ENCODE measurements at regions not wholly inside any gene's neighbourhood (a gene's known extent, or its start where the extent isn't known, plus 50 kb on each side); places are given as distances from the start of the nearest gene placed in this dataset.

DNA sequence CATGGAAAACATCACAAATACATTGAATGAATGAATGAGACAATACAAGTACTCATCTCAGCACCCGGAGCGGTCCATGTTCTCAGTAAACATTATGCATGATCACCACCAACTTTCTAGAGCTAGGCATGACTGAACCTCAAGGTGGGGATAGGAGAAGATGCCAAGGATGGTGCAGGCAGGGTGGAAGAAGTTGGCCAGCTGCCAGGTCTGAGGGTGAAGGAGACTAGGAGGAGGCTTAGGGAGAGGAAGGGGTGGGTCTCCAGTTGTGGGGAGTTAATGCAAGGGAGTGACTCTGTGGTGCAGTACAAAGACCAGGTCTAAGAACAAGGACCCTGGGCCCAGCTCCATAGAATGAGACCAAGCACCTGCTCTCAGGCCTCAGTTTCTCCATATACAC, 91.7 kb downstream of the MATN1 start:
- DNase-seq (ENCODE audit: insufficient read length, low spot score): no peak
- FAIRE-seq: no peak
- TF ChIP-seq POLR2A (IDR thresholded peaks at IDR 0.05; ENCODE audit: low read depth, low read length): no peak

GRCh38 chr1:30629501-30629900, 93.9 kb downstream of the MATN1 start:
- TF ChIP-seq POLR2A (IDR thresholded peaks at IDR 0.05; ENCODE audit: low read depth, low read length): no peak
- DNase-seq (ENCODE audit: insufficient read length, low spot score): no peak
- no peak for FAIRE-seq

DNA sequence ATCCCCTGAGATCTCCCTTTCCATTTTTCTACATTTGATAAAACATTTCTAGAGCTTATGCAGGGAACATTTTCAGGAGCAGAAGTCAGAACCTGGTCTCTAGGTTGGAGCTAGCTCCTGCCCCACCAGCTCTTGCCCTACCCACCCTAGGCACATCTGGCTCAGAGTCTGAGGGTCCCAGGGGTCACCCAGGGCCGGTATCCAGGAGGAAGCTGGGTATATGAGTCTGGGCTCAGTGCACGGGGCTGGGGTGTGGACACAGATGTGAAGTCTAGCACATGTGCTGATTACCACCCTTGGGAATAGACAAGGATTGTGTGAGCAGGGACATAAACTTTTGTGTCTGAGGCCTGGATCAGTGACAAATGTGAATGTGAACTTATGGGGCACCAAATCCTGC, 95.4 kb downstream of the MATN1 start:
- DNase-seq (ENCODE audit: insufficient read length, low spot score): no peak
- TF ChIP-seq POLR2A (IDR thresholded peaks at IDR 0.05; ENCODE audit: low read depth, low read length): no peak
- FAIRE-seq: no peak

DNA sequence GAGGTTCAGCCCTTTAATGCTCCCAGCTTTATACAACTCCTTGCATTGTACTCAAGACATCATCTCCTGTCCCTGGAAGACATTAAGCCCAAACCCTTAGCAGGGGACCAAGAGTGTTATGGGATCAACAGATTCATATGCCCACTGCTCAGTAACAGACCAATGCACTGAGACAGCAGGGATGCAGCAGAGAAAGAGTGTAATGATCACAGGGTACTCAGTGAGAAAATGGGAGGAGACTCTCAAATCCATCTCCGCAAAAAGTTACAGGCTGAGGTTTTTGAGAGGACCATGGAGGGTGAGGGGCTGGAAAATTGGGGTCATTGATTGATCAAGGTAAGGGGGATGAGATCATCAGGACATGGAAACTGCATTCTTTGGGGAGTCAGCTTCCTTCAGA, 96.2 kb downstream of the MATN1 start:
- TF ChIP-seq POLR2A (IDR thresholded peaks at IDR 0.05; ENCODE audit: low read depth, low read length): no peak
- FAIRE-seq (no peak), DNase-seq (ENCODE audit: insufficient read length, low spot score) (no peak)

DNA sequence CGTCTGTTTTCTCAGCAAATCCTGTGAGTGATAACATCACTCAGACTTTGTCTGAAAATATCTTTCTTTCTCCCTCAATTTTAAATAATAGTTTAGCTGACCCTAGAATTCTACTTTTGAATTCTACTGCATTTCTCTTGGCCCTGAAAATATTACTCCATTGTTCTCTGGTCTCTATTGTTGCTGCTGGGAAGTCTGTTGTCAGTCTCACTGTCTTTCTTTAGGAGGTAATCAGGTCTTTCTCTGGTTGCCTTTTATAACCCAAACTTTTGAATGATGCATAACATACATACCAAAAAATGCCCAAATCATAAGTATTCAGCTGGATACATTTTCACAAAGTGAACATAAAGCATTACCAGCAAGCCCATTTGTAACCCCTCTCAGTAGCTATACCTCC, 100.0 kb downstream of the MATN1 start:
- TF ChIP-seq POLR2A (IDR thresholded peaks at IDR 0.05; ENCODE audit: low read depth, low read length): no peak
- FAIRE-seq (no peak), DNase-seq (ENCODE audit: insufficient read length, low spot score) (no peak)

DNA sequence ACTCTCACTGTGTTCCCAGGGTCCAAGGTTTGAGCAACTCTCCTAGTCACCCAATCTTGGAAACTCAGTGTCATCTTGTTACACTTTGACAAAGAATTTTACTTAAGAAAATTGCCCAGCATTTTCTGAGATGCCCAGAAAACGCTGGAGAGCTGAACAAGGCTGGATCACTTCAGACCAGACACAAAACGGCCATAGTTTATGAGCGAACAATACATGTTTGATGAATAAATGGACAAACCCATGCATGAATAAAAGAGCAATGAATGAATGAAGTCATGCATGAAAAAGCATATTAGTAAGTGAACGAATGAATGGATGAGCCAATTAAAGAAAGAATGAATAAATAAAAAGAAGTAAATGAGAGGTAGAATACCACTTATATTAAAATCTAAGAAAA, 103.8 kb downstream of the MATN1 start:
- DNase-seq (ENCODE audit: insufficient read length, low spot score) (no peak), FAIRE-seq (no peak)
- no peak for TF ChIP-seq POLR2A (IDR thresholded peaks at IDR 0.05; ENCODE audit: low read depth, low read length)

GRCh38 chr1:30618335-30618747, 105.0 kb downstream of the MATN1 start:
- DNase-seq (ENCODE audit: insufficient read length, low spot score) (peak; percentile 27), FAIRE-seq (no peak)
- TF ChIP-seq POLR2A (IDR thresholded peaks at IDR 0.05; ENCODE audit: low read depth, low read length): no peak

DNA sequence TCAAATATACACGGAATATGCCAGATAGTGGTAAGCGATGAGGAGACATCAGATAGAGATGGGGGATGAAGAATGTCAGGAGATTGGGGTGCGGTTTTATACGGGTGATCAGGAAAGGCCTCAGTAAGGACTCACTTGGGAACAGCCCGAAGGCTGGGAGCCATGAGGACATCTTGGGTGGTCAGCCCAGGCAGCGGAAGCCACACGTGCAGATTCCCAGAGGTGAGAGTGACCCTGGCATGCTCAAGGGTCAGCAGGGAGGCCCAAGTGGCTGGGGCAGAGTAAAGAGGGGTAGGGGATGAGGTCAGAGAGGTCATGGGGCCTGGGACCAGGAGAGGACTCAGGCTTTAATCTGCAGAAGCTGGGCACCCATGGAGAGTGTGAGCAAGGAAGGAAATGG, 106.6 kb downstream of the MATN1 start:
- no peak for DNase-seq (ENCODE audit: insufficient read length, low spot score)
- no peak for TF ChIP-seq POLR2A (IDR thresholded peaks at IDR 0.05; ENCODE audit: low read depth, low read length)
- FAIRE-seq: no peak

- no peak for DNase-seq (ENCODE audit: insufficient read length, low spot score)
- FAIRE-seq: no peak
- TF ChIP-seq POLR2A (IDR thresholded peaks at IDR 0.05; ENCODE audit: low read depth, low read length): no peak
These were observed 107.4 kb downstream of the MATN1 start for GRCh38 chr1:30615816-30616590.

DNA sequence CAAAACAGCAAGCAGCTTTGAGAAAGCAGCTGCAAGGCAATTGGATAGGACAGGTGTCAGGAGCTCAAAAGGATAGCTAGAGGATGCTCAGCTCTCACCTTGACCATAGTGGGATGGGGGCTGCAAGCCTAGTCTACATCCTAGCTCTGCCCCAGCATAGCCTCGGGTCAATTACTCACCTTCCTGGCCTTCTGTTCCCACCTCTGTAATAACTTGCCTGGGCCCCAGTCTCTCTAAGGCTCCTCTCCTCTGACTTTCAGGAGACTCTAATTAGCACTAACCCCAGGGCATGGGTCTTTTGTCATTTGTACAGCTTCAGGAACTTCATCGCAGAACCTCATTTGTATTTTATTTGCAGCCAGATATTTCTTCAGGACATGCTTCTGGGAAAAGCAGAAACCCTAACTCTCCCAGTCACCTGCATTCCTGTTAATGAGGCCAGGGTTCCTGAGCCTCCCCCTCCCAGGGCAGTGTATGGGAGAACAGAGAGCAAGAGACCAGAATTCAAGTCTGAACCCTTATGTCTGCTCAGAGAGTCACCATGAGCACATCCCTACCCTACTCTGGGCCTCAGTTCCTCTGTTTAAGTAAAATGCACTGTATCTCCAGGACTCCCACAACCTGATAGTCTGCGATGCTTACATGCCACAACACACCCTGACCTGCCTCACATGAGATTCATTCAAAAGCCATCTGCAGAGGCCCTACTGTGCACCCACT, 108.1 kb downstream of the MATN1 start:
- no peak for TF ChIP-seq POLR2A (IDR thresholded peaks at IDR 0.05; ENCODE audit: low read depth, low read length)
- no peak for DNase-seq (ENCODE audit: insufficient read length, low spot score)
- no peak for FAIRE-seq

GRCh38 chr1:30613188-30613587, 110.2 kb downstream of the MATN1 start:
- DNase-seq (ENCODE audit: insufficient read length, low spot score) (no peak), FAIRE-seq (no peak)
- no peak for TF ChIP-seq POLR2A (IDR thresholded peaks at IDR 0.05; ENCODE audit: low read depth, low read length)

GRCh38 chr1:30612536-30613065, 110.8 kb downstream of the MATN1 start:
- TF ChIP-seq POLR2A (IDR thresholded peaks at IDR 0.05; ENCODE audit: low read depth, low read length): no peak
- no peak for FAIRE-seq
- DNase-seq (ENCODE audit: insufficient read length, low spot score): no peak

DNA sequence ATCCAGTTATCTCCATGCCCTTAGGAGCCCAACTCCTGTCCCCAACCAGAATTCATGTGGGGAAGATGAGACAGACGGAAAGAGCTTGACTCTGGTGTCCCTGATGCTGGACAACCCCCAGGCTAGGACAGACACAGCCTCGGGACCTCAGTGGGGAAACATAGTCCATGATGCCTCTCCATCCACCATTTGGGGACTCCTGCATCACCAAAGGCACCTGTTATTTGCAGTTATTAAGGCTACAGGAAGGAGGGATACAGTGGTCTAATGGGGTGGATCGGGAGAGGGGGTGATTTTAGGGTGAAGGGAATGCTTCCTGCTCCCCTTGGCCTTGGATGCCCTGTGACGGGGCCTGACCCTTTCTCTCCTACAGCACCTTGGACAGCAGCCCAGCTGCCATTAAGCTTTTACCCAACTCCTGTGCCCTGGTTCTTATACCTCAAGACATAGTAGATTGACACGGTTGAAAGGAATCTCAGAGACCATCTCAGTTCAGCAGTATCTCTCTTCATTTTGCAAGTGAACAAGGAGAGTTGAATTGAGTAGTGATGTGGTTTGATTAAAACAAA, 111.6 kb downstream of the MATN1 start:
- FAIRE-seq (no peak), DNase-seq (ENCODE audit: insufficient read length, low spot score) (no peak)
- TF ChIP-seq POLR2A (IDR thresholded peaks at IDR 0.05; ENCODE audit: low read depth, low read length): no peak

DNA sequence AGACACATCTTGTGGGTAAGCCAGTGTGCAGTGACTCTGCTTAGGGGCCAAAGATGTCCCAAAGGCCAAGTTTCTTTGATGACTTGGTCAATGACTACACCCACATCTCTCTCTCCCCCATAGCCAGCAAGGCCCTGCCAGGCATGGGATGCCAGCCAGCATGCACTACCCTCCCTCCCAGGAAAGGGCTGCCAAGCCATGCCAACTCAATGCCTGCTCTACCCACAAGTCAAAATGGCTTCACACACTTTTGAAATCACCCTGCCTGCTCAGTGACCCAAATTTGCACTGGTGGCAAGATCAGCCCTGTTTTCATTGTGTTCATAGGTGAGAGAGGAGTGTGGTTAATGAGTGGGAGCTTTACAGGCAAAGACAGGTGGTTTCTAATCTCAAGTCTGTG, 112.5 kb downstream of the MATN1 start:
- no peak for TF ChIP-seq POLR2A (IDR thresholded peaks at IDR 0.05; ENCODE audit: low read depth, low read length)
- FAIRE-seq (no peak), DNase-seq (ENCODE audit: insufficient read length, low spot score) (no peak)

DNA sequence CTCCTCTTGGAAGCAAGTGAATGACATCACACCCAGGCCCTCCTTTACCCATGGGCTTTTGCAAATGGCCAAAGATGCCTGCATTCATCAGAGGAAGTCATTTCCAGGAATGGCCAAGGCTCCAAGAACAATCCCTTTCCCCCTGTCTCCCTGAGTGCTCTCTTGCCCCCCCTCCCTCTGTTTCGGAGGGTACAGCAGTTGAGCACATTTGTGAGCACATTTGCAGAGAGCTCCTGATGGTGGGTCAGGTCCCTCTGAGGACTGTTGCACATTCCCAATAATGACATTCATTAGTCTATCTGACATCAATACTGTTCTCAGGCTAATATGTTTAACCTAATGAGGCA, 113.4 kb downstream of the MATN1 start:
- TF ChIP-seq POLR2A (IDR thresholded peaks at IDR 0.05; ENCODE audit: low read depth, low read length): no peak
- FAIRE-seq (no peak), DNase-seq (ENCODE audit: insufficient read length, low spot score) (no peak)

Measured in H54 (cell line).